ENCODE measurements at regions not wholly inside any gene's neighbourhood (a gene's known extent, or its start where the extent isn't known, plus 50 kb on each side); places are given as distances from the start of the nearest gene placed in this dataset.

DNA sequence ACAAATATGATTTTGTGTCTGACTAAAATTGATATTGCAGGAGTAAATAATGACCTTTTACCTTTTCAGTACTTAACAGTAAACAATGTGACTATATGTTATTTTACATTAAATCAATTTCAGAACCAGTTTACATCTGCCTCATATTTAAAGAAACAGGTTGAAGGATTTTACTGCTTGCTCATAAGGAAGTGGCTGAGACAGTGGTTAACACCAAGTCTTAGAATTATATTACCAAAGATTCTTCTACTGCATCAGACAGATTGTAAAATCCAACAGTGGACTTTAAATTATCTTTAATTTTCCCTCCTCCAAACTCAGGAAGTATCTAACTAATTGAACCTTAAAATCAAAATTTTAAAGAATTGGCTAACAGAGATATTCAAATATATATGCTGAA lies 1929.9 kb downstream of the PCDH9 start:
- no peaks in the 10 kb centered on the region for H3K36me3 ChIP-seq (ENCODE audit: control insufficient read depth in 2 of 2, extremely low read depth in 1 of 2, insufficient read depth in 2 of 2, low read length in 2 of 2)
- H3K9me3 ChIP-seq (replicated peaks; ENCODE audit: control insufficient read depth, insufficient read depth, low read length): no peaks in the 10 kb centered on the region
- no peak for DNase-seq (ENCODE audit: low read depth, low spot score)
- no peak overlapping the region for H3K9ac ChIP-seq (replicated peaks; ENCODE audit: extremely low read depth, insufficient read depth, low read length)
- BruUV-seq (replicated peaks): no TSS peak
- no peaks in the 10 kb centered on the region for H3K79me2 ChIP-seq (ENCODE audit: control insufficient read depth, insufficient read depth, low read length)
- H4K20me1 ChIP-seq (replicated peaks; ENCODE audit: control insufficient read depth, extremely low read depth, insufficient read depth, low read length): no peaks in the 10 kb centered on the region
- CTCF ChIA-PET: interaction anchor here (1.0 kb wide), 1 partner anchor 13 kb away, joined by 3 read pairs; no protein-coding TSS in a partner anchor
- no peak overlapping the region for H2AFZ ChIP-seq (ENCODE audit: low read depth, low read length)
- H3K9me1 ChIP-seq (replicated peaks; ENCODE audit: control insufficient read depth, extremely low read depth, insufficient read depth, low read length): no peaks in the 10 kb centered on the region
- no peak overlapping the region for H3K4me3 ChIP-seq (replicated peaks in 1 of 3; ENCODE audit: insufficient read depth in 1 of 3, low read depth in 1 of 3, low read length in 3 of 3)
- no peak for TF ChIP-seq POLR2AphosphoS5 (IDR thresholded peaks at IDR 0.05; ENCODE audit: insufficient read depth, low read depth, low read length)
- TF ChIP-seq MYC (IDR thresholded peaks at IDR 0.05; ENCODE audit: low read depth, low read length): no peak
- no peak for TF ChIP-seq EZH2 (IDR thresholded peaks at IDR 0.05; ENCODE audit: borderline replicate concordance, low read depth, low read length, severe bottlenecking)
- no peak for TF ChIP-seq FOS (IDR thresholded peaks at IDR 0.05; ENCODE audit: borderline replicate concordance, insufficient read depth, low read length)
- H3K27me3 ChIP-seq (ENCODE audit: control insufficient read depth in 2 of 2, insufficient read depth in 2 of 2, low read length in 2 of 2): no peaks in the 10 kb centered on the region
- intact Hi-C loops (cut with micrococcal nuclease) (no loop called here), dilution Hi-C loops (cut with MboI; ENCODE audit: extremely low pct_ligation_motif_present, low sequenced_read_pairs) (no loop called here)
- H3K4me1 ChIP-seq (ENCODE audit: control insufficient read depth, extremely low read depth, insufficient read depth, low read length): no peaks in the 10 kb centered on the region
- FAIRE-seq: no peak
- H3K27ac ChIP-seq (ENCODE audit: insufficient read depth, low read depth, low read length): no peak overlapping the region
- no peak overlapping the region for H3K4me2 ChIP-seq (ENCODE audit: insufficient read depth, low read length)
- POLR2A ChIA-PET: no interaction called here

DNA sequence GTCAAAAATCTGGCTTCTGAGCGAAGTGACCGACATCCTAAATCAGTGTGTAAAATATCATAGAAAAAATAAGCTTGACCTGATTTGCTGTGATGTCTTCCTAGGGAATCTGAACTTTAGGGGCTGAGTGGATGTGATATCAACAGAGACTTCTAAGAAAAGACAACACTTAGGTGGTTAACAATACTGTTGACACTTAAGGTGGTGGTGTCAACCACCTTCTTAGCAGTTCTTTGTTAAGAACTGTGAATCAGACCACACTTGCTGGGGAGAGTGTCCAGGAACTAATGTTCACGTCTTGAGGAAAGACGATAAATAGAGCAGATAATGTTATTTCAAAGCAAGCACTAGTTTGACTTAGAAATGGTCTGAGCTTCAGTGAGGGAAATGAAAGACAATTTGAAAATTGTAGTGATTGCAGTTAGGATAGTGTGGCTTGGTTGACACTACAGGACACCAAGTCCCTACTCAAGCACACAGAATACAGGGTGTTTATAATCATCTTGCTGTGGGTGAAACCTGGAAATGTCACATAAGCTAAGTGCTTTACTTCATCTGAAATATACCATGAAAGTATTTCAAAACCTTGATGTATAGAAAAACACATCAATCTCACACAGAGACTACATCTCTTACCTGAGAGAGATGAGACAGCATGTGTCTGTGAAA lies 1936.5 kb downstream of the PCDH9 start:
- dilution Hi-C loops (cut with MboI; ENCODE audit: extremely low pct_ligation_motif_present, low sequenced_read_pairs) (no loop called here), intact Hi-C loops (cut with micrococcal nuclease) (no loop called here)
- BruUV-seq (replicated peaks): no TSS peak
- H2AFZ ChIP-seq (ENCODE audit: low read depth, low read length): no peak overlapping the region
- no peaks in the 10 kb centered on the region for H3K9me3 ChIP-seq (replicated peaks; ENCODE audit: control insufficient read depth, insufficient read depth, low read length)
- no peaks in the 10 kb centered on the region for H3K27me3 ChIP-seq (ENCODE audit: control insufficient read depth in 2 of 2, insufficient read depth in 2 of 2, low read length in 2 of 2)
- H3K36me3 ChIP-seq (ENCODE audit: control insufficient read depth in 2 of 2, extremely low read depth in 1 of 2, insufficient read depth in 2 of 2, low read length in 2 of 2): no peaks in the 10 kb centered on the region
- H3K9ac ChIP-seq (replicated peaks; ENCODE audit: extremely low read depth, insufficient read depth, low read length): no peak overlapping the region
- no peaks in the 10 kb centered on the region for H3K4me1 ChIP-seq (ENCODE audit: control insufficient read depth, extremely low read depth, insufficient read depth, low read length)
- no peak for TF ChIP-seq EZH2 (IDR thresholded peaks at IDR 0.05; ENCODE audit: borderline replicate concordance, low read depth, low read length, severe bottlenecking)
- no peak for TF ChIP-seq MYC (IDR thresholded peaks at IDR 0.05; ENCODE audit: low read depth, low read length)
- TF ChIP-seq, protein P1, sequence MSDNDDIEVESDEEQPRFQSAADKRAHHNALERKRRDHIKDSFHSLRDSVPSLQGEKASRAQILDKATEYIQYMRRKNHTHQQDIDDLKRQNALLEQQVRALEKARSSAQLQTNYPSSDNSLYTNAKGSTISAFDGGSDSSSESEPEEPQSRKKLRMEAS (IDR thresholded peaks at IDR 0.05; ENCODE audit: insufficient read depth, insufficient read length): no peak
- TF ChIP-seq JUN (IDR thresholded peaks at IDR 0.05; ENCODE audit: borderline replicate concordance, insufficient read depth, insufficient read length, low read depth): no peak
- TF ChIP-seq POLR2A (IDR thresholded peaks at IDR 0.05; ENCODE audit: low read depth, low read length): no peak
- no peak for TF ChIP-seq POLR2AphosphoS5 (IDR thresholded peaks at IDR 0.05; ENCODE audit: insufficient read depth, low read depth, low read length)
- TF ChIP-seq, protein P2, sequence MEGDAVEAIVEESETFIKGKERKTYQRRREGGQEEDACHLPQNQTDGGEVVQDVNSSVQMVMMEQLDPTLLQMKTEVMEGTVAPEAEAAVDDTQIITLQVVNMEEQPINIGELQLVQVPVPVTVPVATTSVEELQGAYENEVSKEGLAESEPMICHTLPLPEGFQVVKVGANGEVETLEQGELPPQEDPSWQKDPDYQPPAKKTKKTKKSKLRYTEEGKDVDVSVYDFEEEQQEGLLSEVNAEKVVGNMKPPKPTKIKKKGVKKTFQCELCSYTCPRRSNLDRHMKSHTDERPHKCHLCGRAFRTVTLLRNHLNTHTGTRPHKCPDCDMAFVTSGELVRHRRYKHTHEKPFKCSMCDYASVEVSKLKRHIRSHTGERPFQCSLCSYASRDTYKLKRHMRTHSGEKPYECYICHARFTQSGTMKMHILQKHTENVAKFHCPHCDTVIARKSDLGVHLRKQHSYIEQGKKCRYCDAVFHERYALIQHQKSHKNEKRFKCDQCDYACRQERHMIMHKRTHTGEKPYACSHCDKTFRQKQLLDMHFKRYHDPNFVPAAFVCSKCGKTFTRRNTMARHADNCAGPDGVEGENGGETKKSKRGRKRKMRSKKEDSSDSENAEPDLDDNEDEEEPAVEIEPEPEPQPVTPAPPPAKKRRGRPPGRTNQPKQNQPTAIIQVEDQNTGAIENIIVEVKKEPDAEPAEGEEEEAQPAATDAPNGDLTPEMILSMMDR (IDR thresholded peaks at IDR 0.05; ENCODE audit: extremely low read depth in 1 of 2, insufficient read depth in 1 of 2, low read depth in 1 of 2, low read length in 2 of 2): no peak
- TF ChIP-seq FOS (IDR thresholded peaks at IDR 0.05; ENCODE audit: borderline replicate concordance, insufficient read depth, low read length): no peak
- no peak for TF ChIP-seq GATA2 (IDR thresholded peaks at IDR 0.05; ENCODE audit: insufficient read depth, insufficient read length, low read depth, low read length)
- DNase-seq (ENCODE audit: low read depth, low spot score) (no peak), FAIRE-seq (no peak)
- H3K4me3 ChIP-seq (replicated peaks in 1 of 3; ENCODE audit: insufficient read depth in 1 of 3, low read depth in 1 of 3, low read length in 3 of 3): no peak overlapping the region
- CTCF ChIA-PET: no interaction called here
- no peaks in the 10 kb centered on the region for H4K20me1 ChIP-seq (replicated peaks; ENCODE audit: control insufficient read depth, extremely low read depth, insufficient read depth, low read length)
- no peaks in the 10 kb centered on the region for H3K79me2 ChIP-seq (ENCODE audit: control insufficient read depth, insufficient read depth, low read length)
- POLR2A ChIA-PET: no interaction called here
- no peaks in the 10 kb centered on the region for H3K9me1 ChIP-seq (replicated peaks; ENCODE audit: control insufficient read depth, extremely low read depth, insufficient read depth, low read length)
- H3K27ac ChIP-seq (ENCODE audit: insufficient read depth, low read depth, low read length): no peak overlapping the region
- no peak overlapping the region for H3K4me2 ChIP-seq (ENCODE audit: insufficient read depth, low read length)

All from endothelial cell of umbilical vein (primary cell).